Skeletal muscle satellite cell (primary cell): ENCODE measurements at regions not wholly inside any gene's neighbourhood (a gene's known extent, or its start where the extent isn't known, plus 50 kb on each side); places are given as distances from the start of the nearest gene placed in this dataset.

Experiments
- H3K27me3 ChIP-seq: 2 replicates; pipeline ENCODE4 v1.7.0; 2013; ENCODE audit warnings: low read length; ENCODE audit not compliant: control insufficient read depth, insufficient read depth
- H3K36me3 ChIP-seq: 2 replicates; pipeline ENCODE4 v1.7.0; 2013; ENCODE audit warnings: mild to moderate bottlenecking, control low read depth, low read length; ENCODE audit not compliant: insufficient read depth
- H3K4me1 ChIP-seq: 2 replicates; pipeline ENCODE4 v1.7.0; 2013; ENCODE audit warnings: low read length; ENCODE audit not compliant: control insufficient read depth, insufficient read depth
- H3K4me2 ChIP-seq: 2 replicates; pipeline ENCODE4 v1.7.0; 2013; ENCODE audit warnings: mild to moderate bottlenecking, low read length
- H3K4me3 ChIP-seq: 2 replicates; pipeline ENCODE4 v1.7.0; 2013; ENCODE audit warnings: low read length
- H3K9ac ChIP-seq: 2 replicates; pipeline ENCODE4 v1.7.0; 2013; ENCODE audit warnings: mild to moderate bottlenecking, low read depth, low read length, moderate library complexity
- H3K9me3 ChIP-seq: replicated peaks from 2 replicates; pipeline ENCODE4 v1.7.0; 2013; ENCODE audit warnings: mild to moderate bottlenecking, control low read depth, low read length

DNA sequence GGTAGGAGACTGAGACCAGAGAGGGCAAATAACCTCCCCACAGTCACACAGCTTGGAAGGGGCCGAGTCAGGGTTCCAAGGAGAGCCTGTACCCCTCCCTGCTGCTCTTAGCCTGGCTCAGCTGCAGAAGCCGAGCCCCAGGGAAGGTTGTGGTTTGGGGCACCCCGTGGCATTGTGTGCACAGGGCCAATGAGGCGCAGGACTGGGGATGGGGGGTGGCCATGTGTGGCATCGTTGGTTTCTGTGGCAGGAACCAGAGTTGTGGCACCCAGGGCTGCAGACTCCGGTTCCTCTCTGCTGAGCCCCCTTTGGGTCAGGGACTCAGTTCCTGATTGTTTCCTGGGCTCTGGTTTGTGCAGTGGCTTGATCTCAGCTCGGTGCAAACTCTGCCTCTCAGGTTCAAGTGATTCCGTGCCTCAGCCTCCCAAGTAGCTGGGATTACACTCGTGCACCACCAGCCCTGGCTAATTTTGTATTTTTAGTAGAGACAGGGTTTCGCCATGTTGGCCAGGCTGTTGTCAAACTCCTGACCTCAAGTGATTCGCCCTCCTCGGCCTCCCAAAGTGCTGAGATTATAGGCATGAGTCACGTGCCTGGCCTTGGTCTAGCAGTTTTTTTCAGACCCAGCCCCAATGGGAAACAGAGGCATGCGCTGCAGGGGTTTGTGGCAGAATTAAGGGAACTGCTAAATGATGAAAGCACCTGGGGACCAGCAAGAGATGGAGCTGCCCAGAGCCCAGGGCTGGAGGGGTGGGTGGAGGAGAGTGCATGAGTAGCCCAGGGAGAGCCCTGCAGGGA, 221.0 kb upstream of the SULF2 start:
- Histone ChIP-seq H3K4me3 (no peak overlapping the region), H3K9ac (no peak overlapping the region), H3K27me3 (no peaks in the 10 kb centered on the region), H3K4me1 (no peaks in the 10 kb centered on the region), H3K36me3 (no peaks in the 10 kb centered on the region), H3K4me2 (no peak overlapping the region), H3K9me3 (peaks cover 5% of the 10 kb centered on the region)

GRCh38 chr20:48003021-48003420, 217.7 kb upstream of the SULF2 start:
- H3K4me3 ChIP-seq = no peak overlapping the region
- no peaks in the 10 kb centered on the region for H3K27me3 ChIP-seq
- no peaks in the 10 kb centered on the region for H3K36me3 ChIP-seq
- H3K9ac ChIP-seq = no peak overlapping the region
- H3K4me1 ChIP-seq = no peaks in the 10 kb centered on the region
- H3K4me2 ChIP-seq = no peak overlapping the region
- no peaks in the 10 kb centered on the region for H3K9me3 ChIP-seq

DNA sequence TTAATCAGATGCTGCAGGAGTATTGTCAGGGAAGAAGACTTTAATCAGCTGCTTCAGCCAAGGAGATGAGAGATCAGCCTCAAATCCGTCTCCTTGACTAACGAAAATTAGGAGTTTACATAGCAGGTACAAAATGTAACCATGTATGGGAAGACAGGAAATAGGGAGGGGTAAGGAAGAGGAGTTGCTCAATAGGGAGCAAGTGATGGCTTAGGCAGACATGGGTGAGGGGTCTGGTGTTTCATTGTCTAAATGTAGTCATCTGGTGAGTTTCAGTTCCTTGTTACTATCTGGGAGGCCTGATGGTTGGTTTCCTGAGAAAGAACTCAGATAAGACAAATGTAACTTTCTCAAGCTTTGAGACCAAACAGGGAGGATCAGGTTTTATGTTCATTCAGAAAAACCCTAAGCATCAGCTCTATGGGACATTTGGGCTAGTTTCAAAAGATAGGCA, 217.3 kb upstream of the SULF2 start:
- Histone ChIP-seq H3K9me3 (no peaks in the 10 kb centered on the region), H3K9ac (no peak overlapping the region), H3K36me3 (no peaks in the 10 kb centered on the region), H3K4me1 (no peaks in the 10 kb centered on the region), H3K4me2 (no peak overlapping the region), H3K4me3 (no peak overlapping the region), H3K27me3 (no peaks in the 10 kb centered on the region)

- Histone ChIP-seq H3K4me2 (no peak overlapping the region), H3K36me3 (no peaks in the 10 kb centered on the region), H3K4me1 (no peaks in the 10 kb centered on the region), H3K4me3 (no peak overlapping the region), H3K9ac (no peak overlapping the region), H3K27me3 (no peaks in the 10 kb centered on the region), H3K9me3 (no peaks in the 10 kb centered on the region)
Measured at GRCh38 chr20:47999166-47999565, 213.9 kb upstream of the SULF2 start.

- no peak overlapping the region for H3K9ac ChIP-seq
- no peaks in the 10 kb centered on the region for H3K9me3 ChIP-seq
- H3K4me3 ChIP-seq = no peak overlapping the region
- no peaks in the 10 kb centered on the region for H3K4me1 ChIP-seq
- H3K4me2 ChIP-seq = no peak overlapping the region
- no peaks in the 10 kb centered on the region for H3K36me3 ChIP-seq
- no peaks in the 10 kb centered on the region for H3K27me3 ChIP-seq
Measured at GRCh38 chr20:47998736-47999135, 213.5 kb upstream of the SULF2 start.

DNA sequence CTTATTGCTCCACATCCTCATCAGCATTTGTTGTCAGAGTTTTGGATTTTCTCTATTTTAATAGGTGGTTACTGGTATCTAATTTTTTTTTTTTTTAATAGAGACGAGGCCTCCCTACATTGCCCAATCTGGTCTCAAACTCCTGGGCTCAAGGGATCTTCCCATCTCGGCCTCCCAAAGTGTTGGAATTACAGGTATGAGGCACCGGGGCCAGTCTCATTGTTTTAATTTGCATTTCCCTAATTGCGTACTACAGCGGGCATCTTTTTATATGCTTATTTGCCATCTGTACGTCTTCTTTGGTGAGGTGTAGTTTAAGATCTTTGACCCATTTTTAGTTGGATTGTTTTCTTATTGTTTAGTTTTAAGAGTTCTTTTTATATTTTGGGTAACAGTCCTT, 210.4 kb upstream of the SULF2 start:
- no peaks in the 10 kb centered on the region for H3K36me3 ChIP-seq
- H3K9me3 ChIP-seq = no peaks in the 10 kb centered on the region
- no peak overlapping the region for H3K4me2 ChIP-seq
- H3K4me1 ChIP-seq = no peaks in the 10 kb centered on the region
- H3K27me3 ChIP-seq = no peaks in the 10 kb centered on the region
- no peak overlapping the region for H3K9ac ChIP-seq
- H3K4me3 ChIP-seq = no peak overlapping the region

DNA sequence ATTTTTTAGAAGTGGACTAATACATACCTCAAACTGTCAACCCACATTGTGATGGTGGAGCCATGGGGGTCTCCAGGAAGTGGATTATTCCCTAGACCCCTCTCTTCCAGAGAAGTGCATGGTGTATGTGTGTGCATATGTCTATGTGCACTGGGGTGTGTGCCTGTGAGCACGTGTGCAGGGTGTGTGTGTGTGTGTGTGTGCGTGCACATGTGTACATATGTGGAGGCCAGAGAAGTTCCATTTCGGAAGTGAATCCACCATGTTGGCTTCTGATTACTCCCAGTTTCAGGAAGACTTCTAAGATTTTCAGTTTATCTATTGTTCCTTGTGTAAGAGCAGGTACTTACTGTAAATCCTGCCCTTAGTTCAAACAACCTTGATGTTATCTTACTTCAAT, 208.5 kb upstream of the SULF2 start:
- no peaks in the 10 kb centered on the region for H3K36me3 ChIP-seq
- no peaks in the 10 kb centered on the region for H3K27me3 ChIP-seq
- no peak overlapping the region for H3K4me3 ChIP-seq
- H3K9me3 ChIP-seq = no peaks in the 10 kb centered on the region
- H3K4me2 ChIP-seq = no peak overlapping the region
- H3K4me1 ChIP-seq = no peaks in the 10 kb centered on the region
- H3K9ac ChIP-seq = no peak overlapping the region

- no peaks in the 10 kb centered on the region for H3K9me3 ChIP-seq
- no peaks in the 10 kb centered on the region for H3K4me1 ChIP-seq
- no peaks in the 10 kb centered on the region for H3K27me3 ChIP-seq
- no peak overlapping the region for H3K9ac ChIP-seq
- H3K4me3 ChIP-seq = no peak overlapping the region
- no peak overlapping the region for H3K4me2 ChIP-seq
- H3K36me3 ChIP-seq = no peaks in the 10 kb centered on the region
Measured at GRCh38 chr20:47993035-47993755, 207.9 kb upstream of the SULF2 start.

DNA sequence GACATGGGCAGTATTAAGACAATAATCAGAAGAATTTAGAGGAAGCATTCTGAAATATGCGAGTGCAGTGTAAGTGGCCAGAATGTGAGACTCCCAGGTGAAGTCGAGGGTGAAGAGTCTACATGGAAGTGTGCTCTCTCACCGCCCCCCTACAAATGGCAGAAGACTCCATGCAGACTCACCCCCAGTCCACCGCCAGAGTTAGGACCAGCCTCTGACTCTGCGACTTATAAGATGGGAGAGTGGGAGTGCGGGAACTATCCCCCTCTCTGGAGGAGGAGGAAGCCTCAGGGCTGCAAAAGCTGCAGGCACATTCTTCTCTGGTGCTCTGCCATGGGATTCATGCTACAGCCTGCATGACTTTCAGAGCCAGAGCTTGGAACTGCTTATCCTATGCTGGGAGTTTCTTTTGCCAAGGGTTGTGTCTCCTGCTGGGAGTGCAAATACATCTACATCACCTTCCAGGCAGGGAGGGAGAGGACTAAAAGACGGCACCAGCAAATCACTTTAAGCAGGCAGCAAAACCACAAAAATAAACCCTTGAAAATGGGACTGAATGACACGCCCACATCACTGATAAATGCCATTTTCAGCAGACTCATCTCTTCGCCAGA, 206.7 kb upstream of the SULF2 start:
- H3K4me3 ChIP-seq = no peak overlapping the region
- H3K9ac ChIP-seq = no peak overlapping the region
- H3K27me3 ChIP-seq = no peaks in the 10 kb centered on the region
- H3K4me2 ChIP-seq = no peak overlapping the region
- no peaks in the 10 kb centered on the region for H3K4me1 ChIP-seq
- no peaks in the 10 kb centered on the region for H3K9me3 ChIP-seq
- no peaks in the 10 kb centered on the region for H3K36me3 ChIP-seq

DNA sequence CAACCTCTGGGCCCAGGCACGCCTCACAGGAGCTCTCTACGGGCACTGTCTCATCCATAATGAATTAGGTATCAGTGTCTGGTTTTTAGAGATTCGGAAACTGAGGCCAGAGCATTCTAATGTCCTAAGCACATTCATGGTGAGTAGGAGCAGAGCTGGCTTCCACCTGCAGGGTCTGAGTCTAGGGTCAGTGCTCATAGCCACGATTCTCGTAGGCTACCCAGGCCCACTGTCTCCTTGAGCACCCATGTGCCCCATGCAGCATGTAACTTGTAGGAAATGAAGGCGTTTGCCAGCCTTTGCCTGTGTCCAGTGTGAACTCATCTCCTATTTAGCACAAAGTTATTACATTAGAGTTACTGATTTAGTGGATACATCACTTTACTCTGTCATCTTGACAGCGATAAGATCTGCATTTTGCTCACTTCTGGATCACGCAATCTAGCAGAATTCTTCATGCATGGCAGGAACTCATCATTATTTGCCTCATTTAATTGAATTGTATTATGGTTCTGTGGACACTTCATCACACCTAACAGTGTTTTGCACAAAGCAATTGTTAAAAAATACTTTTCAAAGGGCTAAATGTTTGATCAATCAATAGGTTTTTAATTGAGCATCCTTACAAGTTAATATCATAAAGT, 205.3 kb upstream of the SULF2 start:
- Histone ChIP-seq H3K4me2 (no peak overlapping the region), H3K36me3 (no peaks in the 10 kb centered on the region), H3K27me3 (no peaks in the 10 kb centered on the region), H3K4me1 (no peaks in the 10 kb centered on the region), H3K4me3 (no peak overlapping the region), H3K9me3 (no peaks in the 10 kb centered on the region), H3K9ac (no peak overlapping the region)

DNA sequence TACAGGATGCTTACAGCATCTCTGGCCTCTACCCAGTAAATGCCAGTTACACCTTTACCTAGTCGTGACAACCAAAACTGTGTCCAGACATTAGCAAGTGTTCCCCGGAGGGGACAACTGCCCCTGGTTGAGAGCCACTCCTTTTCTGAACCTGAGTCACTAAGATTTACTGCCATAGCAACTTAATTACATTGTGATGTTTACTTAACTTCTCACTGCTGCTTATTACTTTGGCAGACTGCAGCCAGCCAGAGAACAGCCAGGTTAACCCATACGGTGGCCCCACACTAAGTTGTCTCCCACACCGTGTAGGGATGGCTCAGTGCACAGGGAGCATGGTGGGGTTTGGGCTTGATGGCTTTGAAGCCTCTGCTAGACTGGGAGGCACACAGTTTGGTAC, 204.7 kb upstream of the SULF2 start:
- Histone ChIP-seq H3K4me3 (no peak overlapping the region), H3K9ac (no peak overlapping the region), H3K4me2 (no peak overlapping the region), H3K4me1 (no peaks in the 10 kb centered on the region), H3K9me3 (no peaks in the 10 kb centered on the region), H3K27me3 (no peaks in the 10 kb centered on the region), H3K36me3 (no peaks in the 10 kb centered on the region)
